Lower leg skin (tissue), 4 donors: ENCODE measurements at regions not wholly inside any gene's neighbourhood (a gene's known extent, or its start where the extent isn't known, plus 50 kb on each side); places are given as distances from the start of the nearest gene placed in this dataset.

Source experiments
- DNase-seq, 2 donors: peaks; one replicate each; pipeline ENCODE4 v3.0.0-alpha.2; 2019; ENCODE audit warnings: low spot score in 2 of 2
- H3K4me3 ChIP-seq: fragments of 200-600 bp; sonication (generic); 2 replicates; pipeline ENCODE4 v1.5.1; 2017; ENCODE audit warnings: mild to moderate bottlenecking, low read depth; ENCODE audit not compliant: poor library complexity, severe bottlenecking
- POLR2A ChIP-seq, 2 donors: fragments of 450-650 bp; IDR thresholded peaks; one replicate each; pipeline ENCODE4 v1.6.1; 2016 to 2017; ENCODE audit warnings: antibody characterized with exemption in 2 of 2, mild to moderate bottlenecking in 1 of 2, moderate library complexity in 1 of 2
- WGBS, 2 donors: methylation state at CpG; one replicate each; pipeline ENCODE4 v1.1.5; 2018; 5-methylcytosine and 5-hydroxymethylcytosine counted together
- intact Hi-C: fragments of 100-400 bp; cut with DNase I; formaldehyde crosslinking; loops from one replicate; pipeline ENCODE4 v1.15.0; 2023; ENCODE audit warnings: low total_unique reads
- TF ChIP-seq, protein P1 (sequence below), 3 donors: fragments of 450-650 bp; IDR thresholded peaks; one replicate each; pipeline ENCODE4 v1.5.1; 2016; ENCODE audit warnings: antibody characterized with exemption in 3 of 3, mild to moderate bottlenecking in 3 of 3, moderate library complexity in 2 of 3

GRCh38 chr2:59732871-59733566 is 820.4 kb downstream of the BCL11A start:
- WGBS, 2 donors, result 78 to 89% methylated on average over 14 to 15 of the region's 15 CpGs
- no peak for TF ChIP-seq POLR2A (IDR thresholded peaks at IDR 0.05)
- TF ChIP-seq, protein P1, sequence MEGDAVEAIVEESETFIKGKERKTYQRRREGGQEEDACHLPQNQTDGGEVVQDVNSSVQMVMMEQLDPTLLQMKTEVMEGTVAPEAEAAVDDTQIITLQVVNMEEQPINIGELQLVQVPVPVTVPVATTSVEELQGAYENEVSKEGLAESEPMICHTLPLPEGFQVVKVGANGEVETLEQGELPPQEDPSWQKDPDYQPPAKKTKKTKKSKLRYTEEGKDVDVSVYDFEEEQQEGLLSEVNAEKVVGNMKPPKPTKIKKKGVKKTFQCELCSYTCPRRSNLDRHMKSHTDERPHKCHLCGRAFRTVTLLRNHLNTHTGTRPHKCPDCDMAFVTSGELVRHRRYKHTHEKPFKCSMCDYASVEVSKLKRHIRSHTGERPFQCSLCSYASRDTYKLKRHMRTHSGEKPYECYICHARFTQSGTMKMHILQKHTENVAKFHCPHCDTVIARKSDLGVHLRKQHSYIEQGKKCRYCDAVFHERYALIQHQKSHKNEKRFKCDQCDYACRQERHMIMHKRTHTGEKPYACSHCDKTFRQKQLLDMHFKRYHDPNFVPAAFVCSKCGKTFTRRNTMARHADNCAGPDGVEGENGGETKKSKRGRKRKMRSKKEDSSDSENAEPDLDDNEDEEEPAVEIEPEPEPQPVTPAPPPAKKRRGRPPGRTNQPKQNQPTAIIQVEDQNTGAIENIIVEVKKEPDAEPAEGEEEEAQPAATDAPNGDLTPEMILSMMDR (IDR thresholded peaks at IDR 0.05), result no peak
- DNase-seq, result no peak
- no peak overlapping the region for H3K4me3 ChIP-seq
- intact Hi-C loops, result no loop called here

GRCh38 chr2:59727121-59727590 is 826.3 kb downstream of the BCL11A start:
- intact Hi-C loops, result no loop called here
- WGBS, 2 donors, result 68 to 73% methylated on average over 2 of the region's 2 CpGs
- no peak for DNase-seq
- TF ChIP-seq, protein P1 (IDR thresholded peaks at IDR 0.05), result no peak
- no peak for TF ChIP-seq POLR2A (IDR thresholded peaks at IDR 0.05)
- no peak overlapping the region for H3K4me3 ChIP-seq

- no peak overlapping the region for H3K4me3 ChIP-seq
- TF ChIP-seq POLR2A (IDR thresholded peaks at IDR 0.05), result no peak
- TF ChIP-seq, protein P1 (IDR thresholded peaks at IDR 0.05), result no peak
- intact Hi-C loops, result no loop called here
- 69 to 73% methylated on average over 9 of the region's 9 CpGs for WGBS, 2 donors
- DNase-seq, result no peak
These were observed 827.0 kb downstream of the BCL11A start for GRCh38 chr2:59726228-59727120.

GRCh38 chr2:59724746-59725145 is 828.7 kb downstream of the BCL11A start:
- no peak for DNase-seq
- intact Hi-C loops, result no loop called here
- 82 to 85% methylated on average over 3 of the region's 3 CpGs for WGBS, 2 donors

GRCh38 chr2:59720296-59720866 is 833.1 kb downstream of the BCL11A start:
- H3K4me3 ChIP-seq, result no peak overlapping the region
- TF ChIP-seq, protein P1 (IDR thresholded peaks at IDR 0.05), result no peak
- TF ChIP-seq POLR2A (IDR thresholded peaks at IDR 0.05), result no peak
- intact Hi-C loops, result no loop called here
- DNase-seq, result no peak
- WGBS, 2 donors, result 90 to 92% methylated on average over 4 of the region's 4 CpGs

More at GRCh38 chr2:59724746-59725145, 828.7 kb downstream of the BCL11A start:
- TF ChIP-seq, protein P1 (IDR thresholded peaks at IDR 0.05), result no peak
- no peak for TF ChIP-seq POLR2A (IDR thresholded peaks at IDR 0.05)
- H3K4me3 ChIP-seq, result no peak overlapping the region
